ENCODE measurements at regions not wholly inside any gene's neighbourhood (a gene's known extent, or its start where the extent isn't known, plus 50 kb on each side); places are given as distances from the start of the nearest gene placed in this dataset.

DNA sequence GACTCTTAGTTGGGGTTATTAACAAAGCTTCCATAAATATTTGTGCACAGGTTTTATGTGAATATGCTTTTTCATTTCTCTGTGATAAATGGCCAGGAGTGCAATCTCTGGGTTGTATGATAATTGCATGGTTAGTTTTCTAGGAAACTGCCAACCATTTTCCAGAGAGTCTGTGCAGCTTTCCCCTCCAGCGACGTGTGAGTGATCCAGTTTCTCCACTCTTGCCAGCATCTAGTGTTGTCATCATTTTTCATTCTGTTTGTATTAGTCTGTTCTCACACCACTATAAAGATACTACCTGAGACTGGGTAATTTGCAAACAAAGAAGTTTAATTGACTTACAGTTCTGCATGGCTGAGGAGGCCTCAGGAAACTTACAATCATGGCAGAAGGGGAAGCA is 319.6 kb upstream of the SHH start:
- no peak for DNase-seq
- intact Hi-C loops (cut with micrococcal nuclease; ENCODE audit: unreplicated experiment): no loop called here
- Mint-ChIP-seq H3K27ac (ENCODE audit: unreplicated experiment) (no peak overlapping the region), H3K27me3 (ENCODE audit: insufficient read depth, unreplicated experiment) (peaks cover 2% of the 10 kb centered on the region), H3K36me3 (ENCODE audit: insufficient read depth, unreplicated experiment) (no peaks in the 10 kb centered on the region), H3K4me1 (ENCODE audit: low read depth, unreplicated experiment) (no peaks in the 10 kb centered on the region), H3K4me3 (ENCODE audit: unreplicated experiment) (no peak overlapping the region), H3K9me3 (ENCODE audit: unreplicated experiment) (no peaks in the 10 kb centered on the region)
- Histone ChIP-seq H3K4me3 (ENCODE audit: low read depth, low read length) (no peak overlapping the region), H3K27me3 (replicated peaks; ENCODE audit: control insufficient read depth, insufficient read depth, low read length) (no peaks in the 10 kb centered on the region), H3K36me3 (ENCODE audit: control insufficient read depth, insufficient read depth, low read length) (no peaks in the 10 kb centered on the region), H3K4me1 (no peaks in the 10 kb centered on the region), H3K9me3 (no peaks in the 10 kb centered on the region)
- BruUV-seq (replicated peaks): no TSS peak
- CTCF ChIA-PET: interaction anchor here (0.5 kb wide), 1 partner anchor 354 kb away, joined by 3 read pairs; no protein-coding TSS in a partner anchor
- POLR2A ChIA-PET: no interaction called here
- no peak for TF ChIP-seq CTCF (IDR thresholded peaks at IDR 0.05; ENCODE audit: insufficient read depth in 1 of 2, low read depth in 1 of 2, low read length in 1 of 2, severe bottlenecking in 1 of 2, unreplicated experiment in 1 of 2)

DNA sequence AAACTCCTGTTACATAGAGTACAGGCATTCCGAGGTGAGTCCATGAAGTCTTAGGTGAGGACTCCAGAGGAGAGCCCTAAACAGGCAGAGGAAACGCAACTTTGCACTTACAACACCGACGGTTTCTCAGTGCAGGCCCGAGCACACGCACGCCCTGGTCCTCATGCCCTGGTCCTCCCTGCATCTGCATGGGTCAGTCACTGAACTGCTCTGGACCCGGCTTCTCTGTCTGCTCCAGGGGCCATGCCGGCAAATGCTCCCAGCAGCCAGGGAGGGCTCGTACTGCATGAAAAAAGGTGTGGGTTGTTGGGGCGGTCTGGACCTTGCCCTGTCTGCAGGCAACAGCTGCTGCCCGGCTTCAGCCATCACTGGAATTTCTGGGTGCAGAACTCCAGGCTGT is 317.3 kb upstream of the SHH start:
- Mint-ChIP-seq H3K4me1 (ENCODE audit: low read depth, unreplicated experiment) (no peaks in the 10 kb centered on the region), H3K27me3 (ENCODE audit: insufficient read depth, unreplicated experiment) (peaks cover 2% of the 10 kb centered on the region), H3K27ac (ENCODE audit: unreplicated experiment) (no peak overlapping the region), H3K36me3 (ENCODE audit: insufficient read depth, unreplicated experiment) (no peaks in the 10 kb centered on the region), H3K9me3 (ENCODE audit: unreplicated experiment) (no peaks in the 10 kb centered on the region), H3K4me3 (ENCODE audit: unreplicated experiment) (no peak overlapping the region)
- no peak for TF ChIP-seq CTCF (IDR thresholded peaks at IDR 0.05; ENCODE audit: insufficient read depth in 1 of 2, low read depth in 1 of 2, low read length in 1 of 2, severe bottlenecking in 1 of 2, unreplicated experiment in 1 of 2)
- CTCF ChIA-PET: no interaction called here
- intact Hi-C loops (cut with micrococcal nuclease; ENCODE audit: unreplicated experiment): no loop called here
- POLR2A ChIA-PET: no interaction called here
- DNase-seq: no peak
- H3K4me3 ChIP-seq (ENCODE audit: low read depth, low read length): no peak overlapping the region
- H3K9me3 ChIP-seq: no peaks in the 10 kb centered on the region
- no peaks in the 10 kb centered on the region for H3K27me3 ChIP-seq (replicated peaks; ENCODE audit: control insufficient read depth, insufficient read depth, low read length)
- H3K4me1 ChIP-seq: no peaks in the 10 kb centered on the region
- no peaks in the 10 kb centered on the region for H3K36me3 ChIP-seq (ENCODE audit: control insufficient read depth, insufficient read depth, low read length)
- no TSS peak for BruUV-seq (replicated peaks)

DNA sequence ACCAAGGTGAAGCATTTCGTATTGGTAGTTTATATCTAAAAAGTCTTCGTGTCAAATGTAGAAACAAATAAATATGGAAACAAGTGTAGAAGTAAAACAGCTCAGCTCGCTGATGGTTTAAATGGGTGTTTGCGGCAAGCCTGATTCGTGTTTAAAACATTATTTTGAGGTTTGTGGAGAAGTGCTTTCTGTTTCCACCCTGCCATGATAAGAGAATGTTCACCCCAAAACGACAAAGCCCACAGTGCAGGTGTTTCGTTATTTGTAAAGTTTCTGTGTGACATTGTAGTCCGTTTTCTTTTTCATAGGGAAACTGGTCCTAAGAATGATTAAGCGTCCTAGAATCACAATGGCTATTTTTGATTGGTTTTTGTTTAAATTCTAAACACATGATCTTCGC is 316.2 kb upstream of the SHH start:
- no peaks in the 10 kb centered on the region for H3K4me1 Mint-ChIP-seq (ENCODE audit: low read depth, unreplicated experiment)
- H3K9me3 Mint-ChIP-seq (ENCODE audit: unreplicated experiment): no peaks in the 10 kb centered on the region
- H3K9me3 ChIP-seq: no peaks in the 10 kb centered on the region
- no TSS peak for BruUV-seq (replicated peaks)
- no peaks in the 10 kb centered on the region for H3K36me3 ChIP-seq (ENCODE audit: control insufficient read depth, insufficient read depth, low read length)
- no peak for DNase-seq
- H3K27ac Mint-ChIP-seq (ENCODE audit: unreplicated experiment): no peak overlapping the region
- H3K27me3 ChIP-seq (replicated peaks; ENCODE audit: control insufficient read depth, insufficient read depth, low read length): no peaks in the 10 kb centered on the region
- no peaks in the 10 kb centered on the region for H3K4me1 ChIP-seq
- ChIA-PET CTCF (no interaction called here), POLR2A (no interaction called here)
- H3K36me3 Mint-ChIP-seq (ENCODE audit: insufficient read depth, unreplicated experiment): no peaks in the 10 kb centered on the region
- intact Hi-C loops (cut with micrococcal nuclease; ENCODE audit: unreplicated experiment): no loop called here
- peaks cover 2% of the 10 kb centered on the region for H3K27me3 Mint-ChIP-seq (ENCODE audit: insufficient read depth, unreplicated experiment)
- no peak overlapping the region for H3K4me3 ChIP-seq (ENCODE audit: low read depth, low read length)
- H3K4me3 Mint-ChIP-seq (ENCODE audit: unreplicated experiment): no peak overlapping the region
- TF ChIP-seq CTCF (IDR thresholded peaks at IDR 0.05; ENCODE audit: insufficient read depth in 1 of 2, low read depth in 1 of 2, low read length in 1 of 2, severe bottlenecking in 1 of 2, unreplicated experiment in 1 of 2): no peak
